Fibroblast of skin of back (primary cell): ENCODE measurements at regions not wholly inside any gene's neighbourhood (a gene's known extent, or its start where the extent isn't known, plus 50 kb on each side); places are given as distances from the start of the nearest gene placed in this dataset.

ENCODE experiments used
- DNase-seq: peaks from one replicate; pipeline ENCODE4 v3.0.0-alpha.2; 2013

GRCh38 chr15:93865586-93865985 lies 365.8 kb upstream of the MCTP2 start:
- DNase-seq: no peak

GRCh38 chr15:93862791-93863190 lies 368.6 kb upstream of the MCTP2 start:
- no peak for DNase-seq

DNA sequence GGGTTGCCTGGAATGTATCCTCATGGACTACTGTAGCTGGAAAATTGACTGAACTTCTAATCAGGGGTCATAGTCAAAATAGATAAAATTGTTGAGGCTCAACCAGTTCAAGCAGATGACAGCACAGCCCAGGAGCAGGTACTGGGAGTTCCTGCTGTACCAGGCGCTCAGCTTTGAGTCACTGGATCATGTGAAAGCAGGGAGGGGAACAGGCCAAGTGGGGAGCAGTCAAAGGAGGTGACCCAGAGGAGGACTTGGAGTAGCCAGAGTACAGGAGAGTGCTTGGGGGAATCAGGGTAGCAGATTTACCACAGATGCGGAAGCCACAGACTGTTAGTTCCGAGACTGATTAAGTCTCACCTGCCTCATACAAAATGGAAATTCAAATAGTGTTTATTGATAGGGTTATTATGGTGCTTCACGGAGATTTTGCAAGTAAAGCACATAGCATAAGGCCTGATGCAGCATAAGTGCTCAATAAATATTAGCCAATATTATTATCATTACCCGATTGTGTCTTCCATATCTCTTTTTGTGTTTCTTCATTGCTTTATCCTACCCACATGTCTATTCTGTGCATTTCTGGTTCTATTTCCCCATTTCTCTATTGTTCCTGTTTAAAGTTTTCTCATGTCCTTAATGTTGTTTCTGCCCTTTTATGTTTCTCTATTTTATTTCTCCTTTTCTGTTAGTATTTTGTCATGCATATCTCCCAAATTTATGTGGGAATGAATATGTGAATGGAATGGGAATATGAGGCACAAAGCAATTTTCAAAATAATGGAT lies 369.2 kb upstream of the MCTP2 start:
- DNase-seq: no peak

DNA sequence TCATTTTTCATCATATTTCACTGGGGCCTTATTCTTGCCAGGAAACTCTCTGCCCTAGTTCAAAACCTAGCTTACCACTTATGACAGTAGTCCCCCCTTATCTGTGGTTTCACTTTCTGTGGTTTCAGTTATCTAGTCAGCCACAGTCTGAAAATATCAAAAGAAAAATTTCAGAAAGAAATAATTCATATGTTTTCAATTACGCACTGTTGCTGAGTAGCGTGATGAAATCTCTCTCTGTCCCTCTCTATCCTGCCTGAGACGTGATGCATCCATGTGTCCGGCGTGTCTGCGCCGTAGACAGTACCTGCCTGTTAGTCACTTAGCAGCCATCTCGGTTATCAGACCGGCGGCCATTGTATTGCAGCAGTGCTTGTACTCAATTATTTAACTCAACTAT lies 369.9 kb upstream of the MCTP2 start:
- DNase-seq: peak; percentile 56

GRCh38 chr15:93860701-93861100 lies 370.7 kb upstream of the MCTP2 start:
- no peak for DNase-seq

DNA sequence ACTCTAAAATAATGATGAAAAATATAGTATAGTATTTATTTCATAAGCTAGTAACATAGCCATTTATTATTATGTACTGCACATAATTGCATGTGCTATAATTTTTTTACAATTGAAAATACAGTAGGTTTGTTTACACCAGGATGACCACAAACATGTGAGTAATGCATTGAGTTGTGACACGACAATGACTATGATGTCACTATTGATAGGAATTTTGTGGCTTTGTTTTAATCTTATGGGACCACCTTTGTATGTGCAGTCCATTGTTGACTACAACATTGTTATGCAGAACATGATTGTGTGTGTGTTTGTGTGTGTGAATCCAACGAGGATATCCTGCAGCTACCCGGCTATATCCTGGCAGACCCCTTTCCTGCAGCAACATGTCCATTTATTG lies 372.2 kb upstream of the MCTP2 start:
- DNase-seq: peak; percentile 4

- DNase-seq: no peak
Measured at GRCh38 chr15:93855181-93855826, 376.1 kb upstream of the MCTP2 start.

DNA sequence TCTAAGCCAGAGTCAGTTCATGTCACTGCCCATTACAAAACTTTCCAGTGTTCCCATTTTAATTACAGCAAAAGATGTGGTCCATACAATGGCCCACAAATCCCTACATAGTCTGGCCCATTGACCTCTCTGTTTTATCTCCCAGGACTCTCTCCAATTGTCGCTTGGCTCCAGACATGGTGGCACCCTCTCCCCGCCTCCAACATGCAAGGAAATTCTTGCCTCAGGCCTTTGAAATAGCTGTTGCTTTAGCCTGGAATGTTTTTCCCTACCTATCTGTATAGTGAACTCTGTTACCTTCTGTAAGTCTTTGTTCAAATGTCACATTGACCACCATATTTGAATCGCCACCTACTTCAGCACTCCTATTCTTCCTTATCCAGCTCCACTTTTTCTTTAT lies 377.3 kb upstream of the MCTP2 start:
- no peak for DNase-seq

DNA sequence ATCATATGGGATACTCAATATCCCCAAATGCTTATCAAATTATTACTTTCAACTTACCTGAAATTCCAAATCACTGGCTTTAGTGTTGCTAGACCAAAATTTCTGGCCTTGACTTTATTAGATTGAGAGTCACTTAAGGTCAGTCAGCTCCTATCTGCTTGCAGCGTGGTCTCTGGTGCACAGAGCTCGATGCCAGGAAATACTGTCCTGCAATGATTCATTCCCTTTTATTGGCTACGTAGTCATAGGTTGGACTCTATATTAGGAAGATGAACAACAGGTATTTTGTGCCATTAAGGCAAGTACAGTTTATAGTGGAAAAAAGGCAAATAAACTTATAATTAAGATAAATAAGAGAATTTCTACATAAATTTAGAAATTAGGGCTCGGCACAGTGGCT lies 378.6 kb upstream of the MCTP2 start:
- DNase-seq: no peak

DNA sequence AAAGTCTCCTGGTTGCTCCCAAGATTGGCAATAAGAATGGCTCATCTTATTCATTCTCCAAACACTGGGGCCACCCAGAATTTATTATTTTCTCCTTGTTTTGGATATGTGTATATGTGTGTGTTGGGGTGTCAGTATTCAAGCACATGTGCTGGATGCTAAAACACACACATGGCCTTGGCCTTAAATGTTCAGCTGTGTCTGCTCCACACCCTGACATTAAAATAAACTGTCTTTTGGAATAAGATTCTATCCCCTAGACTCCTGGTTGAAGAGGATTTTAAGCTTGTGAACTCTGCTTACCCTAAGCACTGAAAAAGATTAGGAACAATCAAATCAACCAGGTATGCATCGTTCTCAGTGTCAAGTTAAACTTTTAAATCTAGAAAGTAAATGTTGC lies 382.9 kb upstream of the MCTP2 start:
- no peak for DNase-seq

GRCh38 chr15:93848076-93848475 lies 383.3 kb upstream of the MCTP2 start:
- DNase-seq: no peak

GRCh38 chr15:93846148-93846547 lies 385.2 kb upstream of the MCTP2 start:
- no peak for DNase-seq

- DNase-seq: no peak
Measured at GRCh38 chr15:93837450-93837849, 393.9 kb upstream of the MCTP2 start.

DNA sequence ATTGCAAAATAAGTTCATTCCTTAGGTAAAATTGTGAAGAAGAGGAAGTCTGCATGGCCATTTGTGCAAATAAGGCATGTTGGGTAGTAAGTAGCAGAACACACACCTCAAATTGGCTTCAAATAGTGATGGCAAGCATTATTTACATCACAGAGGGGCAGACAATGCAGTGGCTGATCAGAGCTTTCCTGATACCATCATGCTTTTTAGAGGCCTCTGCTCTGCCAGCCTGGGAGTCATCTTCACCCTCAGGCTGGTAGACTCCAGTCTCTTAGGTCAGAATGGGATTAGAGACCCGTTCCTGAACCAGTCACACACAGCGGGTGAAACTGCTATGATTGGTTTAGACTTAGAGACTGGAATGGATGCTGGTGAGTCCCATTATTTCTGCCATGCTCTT lies 396.0 kb upstream of the MCTP2 start:
- DNase-seq: no peak

- no peak for DNase-seq
Measured at GRCh38 chr15:93831641-93832040, 399.7 kb upstream of the MCTP2 start.

DNA sequence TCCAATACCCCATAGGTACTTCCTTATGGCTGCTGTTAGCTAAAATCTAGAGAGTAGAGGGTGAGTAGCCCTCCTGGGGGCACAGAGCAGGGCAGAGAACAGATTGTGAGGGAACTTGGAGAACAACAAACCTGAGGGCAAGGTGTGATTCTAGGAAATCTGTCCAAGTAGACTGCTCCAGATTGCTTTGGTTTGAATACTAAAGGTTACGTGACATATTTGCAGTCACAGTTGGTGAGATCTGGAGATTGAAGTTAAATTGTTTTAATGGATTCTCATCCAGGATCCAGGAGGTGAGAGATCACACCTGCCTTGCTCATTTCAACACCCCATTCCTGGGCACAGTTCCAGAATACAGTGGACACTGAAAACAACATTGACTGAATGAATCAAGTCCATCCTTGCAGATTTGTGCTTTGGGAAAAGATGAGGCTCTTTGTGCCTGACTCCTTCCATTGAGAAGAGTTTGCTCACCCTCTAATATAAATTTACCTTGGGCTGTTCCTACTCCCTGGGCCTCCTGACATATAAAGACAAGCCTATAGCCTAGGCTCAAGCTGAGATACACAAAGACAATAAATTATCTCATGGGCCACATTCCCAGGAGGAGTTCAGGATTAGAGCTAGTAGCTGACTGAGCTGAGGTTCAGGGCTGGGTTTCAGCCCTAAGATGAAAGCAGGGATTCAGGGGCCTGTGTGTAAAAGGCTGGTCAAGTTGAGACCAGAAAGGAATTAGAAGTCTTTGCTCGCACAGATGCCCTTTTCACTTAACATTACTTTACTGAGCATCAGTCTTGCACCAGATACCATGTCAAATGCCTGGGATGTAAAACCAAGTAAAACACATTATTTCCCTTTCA lies 400.9 kb upstream of the MCTP2 start:
- DNase-seq: no peak

GRCh38 chr15:93829115-93829870 lies 402.1 kb upstream of the MCTP2 start:
- peak; percentile 87 for DNase-seq

GRCh38 chr15:93826790-93827189 lies 404.6 kb upstream of the MCTP2 start:
- DNase-seq: no peak

DNA sequence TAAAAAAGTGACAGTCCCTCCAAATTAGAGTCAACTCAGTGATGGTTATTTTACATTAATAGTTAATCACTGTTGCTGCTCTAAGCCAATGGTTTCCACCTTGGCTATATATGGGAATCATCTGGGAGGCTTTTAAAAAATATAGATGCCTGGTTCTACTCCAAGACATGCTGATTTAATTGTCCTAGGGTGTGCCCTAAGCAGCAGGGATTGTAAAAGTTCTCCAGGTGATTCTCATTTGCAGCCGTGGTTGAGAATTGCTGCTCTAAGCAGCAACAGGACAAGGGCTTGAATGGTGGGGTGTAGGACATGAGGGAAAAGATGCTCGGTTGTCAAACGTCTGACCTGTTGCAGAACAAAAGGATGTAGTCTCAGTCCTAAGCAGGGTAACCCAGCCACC lies 405.1 kb upstream of the MCTP2 start:
- no peak for DNase-seq

- peak; percentile 31 for DNase-seq
Measured at GRCh38 chr15:93825682-93826081, 405.7 kb upstream of the MCTP2 start.

GRCh38 chr15:93823971-93824913 lies 407.1 kb upstream of the MCTP2 start:
- DNase-seq: peak; percentile 21

DNA sequence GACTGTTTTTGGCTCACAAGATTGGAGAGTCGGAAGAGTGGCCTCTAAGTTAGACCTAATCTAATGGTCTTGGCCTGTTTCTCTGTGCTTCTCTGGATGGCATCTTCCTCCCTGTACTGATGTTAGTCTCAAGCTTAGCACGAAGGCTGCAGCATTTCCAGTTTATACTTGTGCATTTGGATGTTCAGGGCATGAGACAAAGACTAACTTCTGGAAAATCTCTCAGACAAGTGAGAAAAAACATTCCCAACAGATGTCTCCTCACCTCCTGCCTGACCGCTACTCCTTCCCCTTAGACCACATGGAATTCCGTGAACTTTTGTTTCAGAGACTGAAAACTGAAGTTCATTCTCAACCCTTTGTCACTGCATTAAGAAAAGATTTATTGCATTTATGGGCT lies 410.8 kb upstream of the MCTP2 start:
- DNase-seq: peak; percentile 35
